Chondrocyte (in vitro differentiated cells): ENCODE measurements at regions not wholly inside any gene's neighbourhood (a gene's known extent, or its start where the extent isn't known, plus 50 kb on each side); places are given as distances from the start of the nearest gene placed in this dataset.
"Not testable (repeated sequence)": the region's sequence is repeated elsewhere in the genome, so short reads cannot be mapped to it uniquely, and the experiment has no call there.

Experiments used
- DNase-seq: peaks from one replicate; pipeline ENCODE4 v3.0.0; 2021; ENCODE audit warnings: mixed read lengths, low spot score
- H3K27ac Mint-ChIP-seq: one replicate; pipeline ENCODE4 v1.8.0; 2021; ENCODE audit warnings: mild to moderate bottlenecking, moderate library complexity, mixed read lengths; ENCODE audit not compliant: unreplicated experiment
- H3K27me3 Mint-ChIP-seq: 2 replicates; pipeline ENCODE4 v1.8.0; 2021; ENCODE audit warnings: low read depth, mixed read lengths
- H3K36me3 Mint-ChIP-seq: 2 replicates; pipeline ENCODE4 v1.8.0; 2021; ENCODE audit warnings: low read depth, mixed read lengths
- H3K4me1 Mint-ChIP-seq: 2 replicates; pipeline ENCODE4 v1.8.0; 2021; ENCODE audit warnings: low read depth, mild to moderate bottlenecking, mixed read lengths
- H3K4me3 Mint-ChIP-seq: one replicate; pipeline ENCODE4 v1.8.0; 2021; ENCODE audit warnings: mild to moderate bottlenecking, moderate library complexity, mixed read lengths; ENCODE audit not compliant: unreplicated experiment
- H3K9me3 Mint-ChIP-seq: 2 replicates; pipeline ENCODE4 v1.8.0; 2021; ENCODE audit warnings: low read depth, mixed read lengths
- TF ChIP-seq, protein P1 (sequence below): fragments of 200-600 bp; sonication (generic); IDR thresholded peaks from 2 replicates; pipeline ENCODE4 v1.5.0; 2021; ENCODE audit warnings: antibody characterized with exemption, mild to moderate bottlenecking, moderate library complexity

DNA sequence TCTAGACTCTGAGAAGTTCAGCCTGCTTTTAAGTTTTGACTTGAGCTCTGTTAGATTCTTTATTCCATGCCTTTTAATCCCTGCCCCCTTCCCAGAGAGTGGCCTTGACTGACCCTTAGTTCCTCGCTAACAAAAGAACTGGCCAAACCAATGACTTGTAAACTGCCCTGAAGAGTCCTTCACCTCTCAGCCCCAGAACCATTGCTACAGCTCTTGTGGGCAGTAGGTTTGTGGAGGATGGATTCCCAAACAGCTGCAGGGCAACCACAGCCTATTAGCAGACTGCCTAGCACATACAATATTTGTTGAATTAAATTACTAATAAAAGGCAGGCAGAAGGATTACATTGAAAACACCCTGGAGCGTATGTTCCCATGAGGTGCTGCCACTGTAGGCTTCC lies 163.9 kb downstream of the MAIP1 start:
- H3K27ac Mint-ChIP-seq = no peak overlapping the region
- TF ChIP-seq, protein P1, sequence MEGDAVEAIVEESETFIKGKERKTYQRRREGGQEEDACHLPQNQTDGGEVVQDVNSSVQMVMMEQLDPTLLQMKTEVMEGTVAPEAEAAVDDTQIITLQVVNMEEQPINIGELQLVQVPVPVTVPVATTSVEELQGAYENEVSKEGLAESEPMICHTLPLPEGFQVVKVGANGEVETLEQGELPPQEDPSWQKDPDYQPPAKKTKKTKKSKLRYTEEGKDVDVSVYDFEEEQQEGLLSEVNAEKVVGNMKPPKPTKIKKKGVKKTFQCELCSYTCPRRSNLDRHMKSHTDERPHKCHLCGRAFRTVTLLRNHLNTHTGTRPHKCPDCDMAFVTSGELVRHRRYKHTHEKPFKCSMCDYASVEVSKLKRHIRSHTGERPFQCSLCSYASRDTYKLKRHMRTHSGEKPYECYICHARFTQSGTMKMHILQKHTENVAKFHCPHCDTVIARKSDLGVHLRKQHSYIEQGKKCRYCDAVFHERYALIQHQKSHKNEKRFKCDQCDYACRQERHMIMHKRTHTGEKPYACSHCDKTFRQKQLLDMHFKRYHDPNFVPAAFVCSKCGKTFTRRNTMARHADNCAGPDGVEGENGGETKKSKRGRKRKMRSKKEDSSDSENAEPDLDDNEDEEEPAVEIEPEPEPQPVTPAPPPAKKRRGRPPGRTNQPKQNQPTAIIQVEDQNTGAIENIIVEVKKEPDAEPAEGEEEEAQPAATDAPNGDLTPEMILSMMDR = no peak
- no peaks in the 10 kb centered on the region for H3K4me1 Mint-ChIP-seq
- H3K9me3 Mint-ChIP-seq = peaks cover 20% of the 10 kb centered on the region
- peaks cover 5% of the 10 kb centered on the region for H3K36me3 Mint-ChIP-seq
- no peak for DNase-seq
- H3K4me3 Mint-ChIP-seq = no peak overlapping the region
- H3K27me3 Mint-ChIP-seq = no peaks in the 10 kb centered on the region

DNA sequence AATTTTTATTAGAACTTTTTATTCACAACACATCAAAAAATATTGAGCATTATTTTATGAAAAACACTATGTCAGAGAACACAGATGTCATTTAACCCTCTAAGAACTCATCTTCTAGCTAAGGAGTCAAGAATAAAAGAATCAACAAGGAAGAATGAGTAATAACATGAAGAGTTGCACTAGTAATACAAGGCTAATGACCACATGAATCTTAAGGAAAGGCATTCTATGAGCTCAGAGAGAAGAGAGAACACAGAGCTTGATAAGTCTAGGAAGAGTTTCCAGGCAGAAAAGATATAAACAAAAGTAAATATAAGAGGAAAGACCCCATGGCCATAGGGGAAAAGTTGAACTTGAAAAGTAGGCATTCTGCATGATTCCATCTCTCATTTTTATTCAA lies 166.5 kb downstream of the MAIP1 start:
- Mint-ChIP-seq H3K4me1 (peaks cover 14% of the 10 kb centered on the region), H3K36me3 (no peaks in the 10 kb centered on the region), H3K4me3 (no peak overlapping the region), H3K9me3 (peaks cover 9% of the 10 kb centered on the region), H3K27ac (no peak overlapping the region), H3K27me3 (no peaks in the 10 kb centered on the region)
- no peak for DNase-seq
- TF ChIP-seq, protein P1 = no peak

DNA sequence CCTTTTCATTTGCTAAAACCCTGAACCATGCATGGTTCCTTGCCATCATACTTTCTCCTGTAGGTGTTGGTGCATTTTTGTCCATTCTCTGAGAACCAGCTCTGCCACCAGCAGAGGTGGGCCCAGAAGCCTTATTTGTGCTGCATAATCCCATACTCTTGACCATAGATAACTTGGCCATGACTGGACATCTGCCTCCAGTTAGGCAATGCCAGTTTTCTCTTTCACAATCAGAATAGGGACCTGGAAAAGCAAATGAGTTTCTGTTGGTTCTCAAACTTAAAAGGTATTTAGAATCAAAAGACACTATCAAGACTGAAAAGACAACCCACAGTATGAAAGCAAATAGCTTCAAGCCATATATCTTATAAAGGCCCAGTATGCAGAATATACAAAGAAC lies 167.3 kb downstream of the MAIP1 start:
- TF ChIP-seq, protein P1 = no peak
- no peak for DNase-seq
- no peaks in the 10 kb centered on the region for H3K36me3 Mint-ChIP-seq
- H3K27me3 Mint-ChIP-seq = no peaks in the 10 kb centered on the region
- H3K9me3 Mint-ChIP-seq = peaks cover 9% of the 10 kb centered on the region
- peaks cover 20% of the 10 kb centered on the region for H3K4me1 Mint-ChIP-seq
- H3K27ac Mint-ChIP-seq = no peak overlapping the region
- H3K4me3 Mint-ChIP-seq = no peak overlapping the region

DNA sequence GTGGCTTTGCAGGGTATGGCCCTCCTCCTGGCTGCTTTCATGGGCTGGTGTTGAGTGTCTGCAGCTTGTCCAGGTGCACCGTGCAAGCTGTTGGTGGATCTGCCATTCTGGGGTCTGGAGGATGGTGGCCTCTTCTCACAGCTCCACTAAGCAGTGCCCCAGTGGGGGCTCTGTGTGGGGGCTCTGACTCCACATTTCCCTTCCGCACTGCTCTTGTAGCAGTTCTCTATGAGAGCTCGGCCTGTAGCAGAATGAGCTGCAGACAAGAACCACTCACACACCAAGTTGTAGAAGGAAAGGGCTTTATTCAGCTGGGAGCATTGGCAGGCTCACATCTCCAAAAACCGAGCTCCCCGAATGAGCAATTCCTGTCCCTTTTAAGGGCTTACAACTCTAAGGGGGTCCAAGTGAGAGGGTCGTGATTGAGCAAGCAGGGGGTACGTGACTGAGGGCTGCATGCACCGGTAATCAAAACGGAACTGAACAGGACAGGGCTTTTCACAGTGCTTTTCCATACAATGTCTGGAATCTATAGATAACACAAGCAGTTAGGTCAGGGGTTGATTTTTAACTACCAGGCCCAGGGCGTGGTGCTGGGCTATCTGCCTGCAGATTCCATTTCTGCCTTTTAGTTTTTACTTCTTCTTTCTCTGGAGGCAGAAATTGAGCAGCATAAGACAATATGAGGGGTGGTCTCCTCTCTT lies 169.4 kb downstream of the MAIP1 start:
- peaks cover 38% of the 10 kb centered on the region for H3K4me1 Mint-ChIP-seq

DNA sequence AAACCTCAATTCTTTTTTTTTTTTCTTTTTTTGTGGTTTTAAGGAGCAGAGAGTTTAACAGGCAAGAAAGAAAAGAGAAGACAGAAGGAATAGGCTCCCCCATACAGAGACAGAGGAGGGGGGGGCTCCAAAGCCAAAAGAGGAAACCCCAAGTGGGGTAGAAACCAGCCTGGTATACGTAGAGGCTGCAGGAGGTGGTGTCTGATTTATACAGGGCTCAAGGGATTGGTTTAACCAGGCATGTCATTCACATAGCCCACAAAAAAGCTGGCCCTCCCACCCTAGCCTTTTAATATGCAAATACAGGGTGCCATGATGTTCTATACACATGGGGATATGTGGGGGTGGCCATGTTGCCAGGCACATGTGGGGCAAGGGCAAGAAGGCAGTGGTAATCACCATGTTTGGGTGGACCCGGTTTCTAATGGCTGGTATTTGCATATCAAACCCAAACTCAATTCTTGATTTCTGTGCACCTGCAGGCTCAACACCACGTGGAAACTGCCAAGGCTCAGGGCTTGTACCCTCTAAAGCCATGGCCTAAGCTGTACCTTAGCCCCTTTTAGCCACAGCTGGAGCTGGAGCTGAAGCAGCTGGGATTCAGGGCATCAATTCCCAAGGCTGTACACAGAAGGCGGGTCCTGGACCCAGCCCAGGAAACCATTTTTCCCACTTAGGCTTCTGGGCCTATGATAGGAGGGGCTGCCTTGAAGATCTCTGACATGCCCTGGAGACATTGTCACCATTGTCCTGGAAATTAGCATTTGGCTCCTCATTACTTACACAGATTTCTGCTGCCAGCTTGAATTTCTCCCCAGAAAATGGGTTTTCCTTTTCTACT lies 170.3 kb downstream of the MAIP1 start:
- Mint-ChIP-seq H3K27me3 (no peaks in the 10 kb centered on the region), H3K27ac (no peak overlapping the region), H3K36me3 (no peaks in the 10 kb centered on the region), H3K4me3 (no peak overlapping the region), H3K4me1 (peaks cover 46% of the 10 kb centered on the region), H3K9me3 (peaks cover 3% of the 10 kb centered on the region)
- TF ChIP-seq, protein P1 = no peak
- no peak for DNase-seq

More for the DNA sequence above, 169.4 kb downstream of the MAIP1 start:
- not testable (repeated sequence) for H3K27ac Mint-ChIP-seq, H3K27me3 Mint-ChIP-seq, H3K36me3 Mint-ChIP-seq, H3K9me3 Mint-ChIP-seq, DNase-seq, H3K4me3 Mint-ChIP-seq

DNA sequence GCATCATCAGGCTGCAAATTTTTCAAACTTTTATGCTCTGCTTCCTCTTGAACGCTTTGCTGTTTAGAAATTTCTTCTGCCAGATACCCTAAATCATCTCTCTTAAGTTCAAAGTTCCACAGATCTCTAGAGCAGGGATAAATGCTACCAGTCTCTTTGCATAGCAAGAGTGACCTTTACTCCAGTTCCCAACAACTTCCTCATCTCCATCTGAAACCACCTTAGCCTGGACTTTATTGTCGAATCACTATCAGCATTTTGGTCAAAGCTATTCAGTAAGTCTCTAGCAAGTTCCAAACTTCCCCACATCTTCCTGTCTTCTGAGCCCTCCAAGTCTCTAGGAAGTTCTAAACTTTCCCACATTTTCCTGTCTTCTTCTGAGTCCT lies 170.9 kb downstream of the MAIP1 start:
- not testable (repeated sequence) for H3K27me3 Mint-ChIP-seq, H3K9me3 Mint-ChIP-seq, DNase-seq, H3K27ac Mint-ChIP-seq, H3K36me3 Mint-ChIP-seq, H3K4me3 Mint-ChIP-seq
- H3K4me1 Mint-ChIP-seq = peaks cover 52% of the 10 kb centered on the region

DNA sequence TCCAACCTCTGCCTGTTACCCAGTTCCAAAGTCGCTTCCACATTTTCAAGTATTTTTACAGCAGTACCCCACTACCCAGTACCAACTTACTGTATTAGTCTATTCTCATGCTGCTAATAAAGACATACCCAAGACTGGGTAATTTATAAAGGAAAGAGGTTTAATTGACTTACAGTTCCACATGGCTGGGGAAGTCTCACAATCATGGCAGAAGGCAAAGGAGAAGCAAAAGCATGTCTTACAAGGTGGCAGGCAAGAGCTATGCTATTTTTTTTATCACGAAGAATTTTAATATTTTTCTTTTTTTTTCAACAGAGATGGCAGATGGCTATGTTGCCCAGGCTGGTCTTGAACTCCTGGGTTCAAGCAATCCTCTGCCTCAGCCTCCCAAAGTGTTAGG lies 171.3 kb downstream of the MAIP1 start:
- not testable (repeated sequence) for H3K4me3 Mint-ChIP-seq, H3K9me3 Mint-ChIP-seq, H3K27me3 Mint-ChIP-seq

More for the DNA sequence above, 171.3 kb downstream of the MAIP1 start:
- H3K27ac Mint-ChIP-seq, H3K36me3 Mint-ChIP-seq, DNase-seq: not testable (repeated sequence)
- peaks cover 56% of the 10 kb centered on the region for H3K4me1 Mint-ChIP-seq
